Hippocampal formation (tissue), 2 donors: ENCODE measurements at regions not wholly inside any gene's neighbourhood (a gene's known extent, or its start where the extent isn't known, plus 50 kb on each side); places are given as distances from the start of the nearest gene placed in this dataset.
"Not testable (repeated sequence)": the region's sequence is repeated elsewhere in the genome, so short reads cannot be mapped to it uniquely, and the experiment has no call there.

ENCODE experiments used
- DNase-seq, 2 donors: peaks; one replicate each; lab custom pipeline; 2025; lab: John Stamatoyannopoulos, UW

DNA sequence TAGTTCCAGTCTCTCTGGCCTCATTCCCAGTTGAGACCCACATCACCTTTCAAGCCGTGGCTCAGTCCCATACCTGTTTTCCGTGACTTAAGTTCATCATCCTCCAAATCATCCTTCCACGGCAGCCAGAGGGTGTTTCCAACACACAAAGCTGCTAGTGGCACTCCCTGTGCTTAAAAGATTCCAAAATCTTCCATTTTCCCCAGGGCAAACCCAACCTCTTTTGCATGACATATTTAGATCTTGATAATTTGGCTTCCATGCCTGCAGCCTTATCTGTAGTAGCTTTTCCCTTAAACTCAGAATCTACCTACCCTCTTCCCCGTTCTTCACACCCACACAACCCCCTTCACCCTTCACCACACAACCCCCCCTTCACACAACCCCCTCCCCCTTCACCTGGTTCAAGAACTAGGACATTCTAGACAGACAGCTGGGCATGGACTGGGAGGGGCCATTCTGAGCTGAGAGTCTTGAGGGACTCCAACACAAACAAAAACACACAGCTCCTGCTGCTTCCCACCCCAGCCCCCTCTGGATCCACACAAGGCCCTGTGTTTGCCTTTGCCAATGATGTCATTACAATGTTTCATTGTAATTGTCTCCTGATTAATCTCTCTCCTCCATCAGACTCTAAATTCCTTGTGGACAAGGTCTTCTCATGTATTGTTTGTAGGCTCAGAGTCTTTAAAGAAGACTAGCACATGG is 268.2 kb downstream of the SH3GL2 start:
- no peak for DNase-seq

DNA sequence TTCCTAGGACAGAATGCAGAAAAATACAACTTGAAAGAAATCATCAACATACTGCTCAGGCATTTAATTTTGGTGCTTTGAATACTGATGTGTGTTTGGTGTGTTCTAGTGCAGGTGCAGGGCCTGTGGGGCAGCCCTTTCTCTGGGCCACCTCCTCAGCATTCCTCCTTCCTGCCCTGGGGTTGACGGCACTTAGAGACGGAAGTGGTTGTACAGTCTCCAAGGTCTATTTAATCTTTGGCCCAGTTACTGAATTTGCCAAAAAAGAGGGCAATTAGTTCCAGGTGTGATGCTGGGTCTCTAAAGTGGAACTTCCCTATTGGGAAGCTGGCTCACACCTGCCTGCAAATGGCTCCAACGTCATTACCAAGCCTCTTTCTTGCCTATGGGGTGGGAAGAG is 269.0 kb downstream of the SH3GL2 start:
- no peak for DNase-seq

DNA sequence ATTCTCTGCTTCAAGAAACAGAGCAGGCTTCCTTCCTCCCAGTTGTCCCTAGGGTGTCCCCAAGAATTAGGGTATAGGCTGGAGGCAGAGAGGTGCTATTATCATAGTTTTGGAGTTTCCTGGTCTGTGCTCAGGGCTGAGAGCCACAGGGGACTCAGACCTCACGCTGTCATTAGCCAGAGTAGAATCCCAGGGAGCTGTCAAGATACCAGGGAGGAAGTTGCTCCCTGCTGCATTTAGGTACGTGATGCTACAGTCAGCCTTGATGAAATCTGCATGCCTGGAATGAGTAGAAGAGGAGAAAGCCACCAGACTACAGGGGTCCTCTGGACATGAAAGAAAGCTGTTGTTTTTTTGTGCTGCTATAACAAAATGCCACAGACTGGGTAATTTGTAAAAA is 273.2 kb downstream of the SH3GL2 start:
- no peak for DNase-seq

DNA sequence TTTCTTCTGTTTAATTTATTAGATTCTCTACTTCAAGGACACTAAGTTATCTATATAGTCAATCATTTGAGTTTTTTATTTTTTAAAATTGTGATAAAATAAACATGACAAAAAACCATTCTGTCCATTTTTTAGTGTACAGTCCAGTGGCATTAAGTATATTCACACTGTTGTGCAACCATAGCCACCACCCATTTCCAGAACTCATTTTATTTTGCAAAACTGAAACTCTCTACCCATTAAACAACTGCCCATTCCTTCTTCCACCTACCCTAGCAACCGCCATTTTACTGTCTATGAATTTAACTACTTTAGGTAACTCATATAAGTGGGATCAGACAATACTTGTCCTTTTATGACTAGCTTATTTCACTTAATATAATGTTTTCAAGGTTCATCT is 275.6 kb downstream of the SH3GL2 start:
- DNase-seq: no peak

DNA sequence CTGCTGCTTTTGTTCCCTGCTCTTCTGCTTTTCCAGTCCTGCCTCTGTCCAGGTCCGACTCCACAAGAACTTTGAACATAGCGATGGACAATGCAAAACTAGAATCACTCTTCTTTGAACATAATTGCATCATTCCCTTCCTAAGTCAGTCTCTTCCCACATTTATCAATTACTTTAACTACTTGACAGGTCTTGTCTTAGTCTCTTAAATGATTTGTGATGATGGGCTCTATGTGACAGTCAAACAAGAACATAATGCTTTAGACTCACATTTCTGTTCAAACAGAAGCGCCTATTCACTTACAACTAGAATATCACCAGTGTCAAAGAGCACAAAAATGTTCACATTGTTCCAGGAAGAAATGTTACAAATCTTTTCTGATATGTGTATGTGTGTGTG is 278.1 kb downstream of the SH3GL2 start:
- DNase-seq: no peak

DNA sequence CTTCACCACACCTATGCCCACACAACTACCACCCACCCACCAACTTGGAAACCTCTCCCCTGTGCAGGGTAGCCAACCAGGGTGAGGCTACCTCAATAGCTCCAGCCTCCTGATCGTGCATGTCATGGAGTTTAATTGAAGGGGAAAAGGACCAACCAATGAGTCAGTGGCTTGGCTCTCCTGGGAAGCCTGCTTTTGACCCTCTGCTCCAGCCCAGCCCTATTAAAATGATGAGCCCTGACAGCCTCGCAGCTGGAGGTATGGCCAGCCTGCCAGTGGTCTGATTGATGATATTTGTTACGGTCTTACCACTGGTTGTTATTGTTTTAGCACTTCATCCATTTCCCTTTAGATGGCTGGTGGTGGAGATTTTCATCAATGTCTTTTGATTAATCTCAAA is 280.4 kb downstream of the SH3GL2 start:
- DNase-seq: no peak

DNA sequence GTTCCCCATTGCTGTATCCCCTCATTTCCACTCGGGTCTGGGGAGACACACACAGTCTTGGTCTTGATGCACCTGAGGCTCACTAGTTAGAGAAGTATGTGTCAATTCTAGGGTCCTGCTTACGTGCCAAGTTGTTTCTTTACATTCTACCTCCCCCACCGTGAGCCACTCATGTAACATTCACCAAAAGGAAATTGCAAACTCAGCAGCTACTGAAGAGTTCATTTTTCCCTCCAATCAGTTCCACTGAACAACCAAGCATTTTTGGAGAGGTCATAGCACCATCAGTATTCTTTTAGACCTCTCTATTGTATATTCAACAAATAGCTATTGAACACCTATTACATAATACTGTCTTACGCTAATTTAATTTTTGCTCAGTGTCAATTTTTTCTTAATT is 281.1 kb downstream of the SH3GL2 start:
- no peak for DNase-seq

DNA sequence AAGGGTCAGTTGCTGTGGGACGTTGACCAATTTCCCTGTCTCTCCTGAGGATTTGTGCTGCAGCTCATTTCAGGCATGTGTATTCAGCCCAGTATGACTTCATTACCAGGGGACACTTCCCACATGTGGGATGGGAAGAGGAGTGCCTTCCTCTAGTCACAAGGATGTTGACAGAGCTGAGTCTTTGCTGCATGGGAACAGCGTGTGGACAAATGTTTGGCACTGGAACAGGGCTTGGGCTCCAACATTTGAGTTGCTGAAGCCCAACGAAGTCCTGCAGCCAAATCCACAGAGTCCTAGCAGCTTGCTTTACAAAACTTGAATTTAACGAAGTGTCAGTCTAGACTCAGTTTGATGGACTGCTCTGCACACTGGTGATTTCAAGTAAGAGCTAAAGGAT is 283.2 kb downstream of the SH3GL2 start:
- no peak for DNase-seq

DNA sequence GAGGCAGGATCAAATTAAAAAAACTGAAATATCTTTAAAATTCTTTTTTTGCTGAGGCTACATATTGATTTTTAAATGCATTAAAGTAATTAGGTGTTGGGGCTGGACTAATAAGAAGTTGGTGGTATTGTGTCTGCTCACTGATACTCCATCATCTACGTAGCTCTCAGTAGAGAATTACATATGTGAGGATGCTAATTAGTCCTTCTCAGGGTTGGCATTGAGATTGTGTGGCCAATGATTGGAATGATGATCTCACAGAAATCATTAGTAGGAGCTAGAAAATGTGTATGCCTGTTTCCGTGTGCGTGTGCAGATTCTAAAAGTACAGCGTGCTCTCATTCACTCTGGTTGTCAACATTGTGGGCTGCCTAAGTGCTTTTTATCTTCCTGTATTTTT is 283.8 kb downstream of the SH3GL2 start:
- DNase-seq: no peak

DNA sequence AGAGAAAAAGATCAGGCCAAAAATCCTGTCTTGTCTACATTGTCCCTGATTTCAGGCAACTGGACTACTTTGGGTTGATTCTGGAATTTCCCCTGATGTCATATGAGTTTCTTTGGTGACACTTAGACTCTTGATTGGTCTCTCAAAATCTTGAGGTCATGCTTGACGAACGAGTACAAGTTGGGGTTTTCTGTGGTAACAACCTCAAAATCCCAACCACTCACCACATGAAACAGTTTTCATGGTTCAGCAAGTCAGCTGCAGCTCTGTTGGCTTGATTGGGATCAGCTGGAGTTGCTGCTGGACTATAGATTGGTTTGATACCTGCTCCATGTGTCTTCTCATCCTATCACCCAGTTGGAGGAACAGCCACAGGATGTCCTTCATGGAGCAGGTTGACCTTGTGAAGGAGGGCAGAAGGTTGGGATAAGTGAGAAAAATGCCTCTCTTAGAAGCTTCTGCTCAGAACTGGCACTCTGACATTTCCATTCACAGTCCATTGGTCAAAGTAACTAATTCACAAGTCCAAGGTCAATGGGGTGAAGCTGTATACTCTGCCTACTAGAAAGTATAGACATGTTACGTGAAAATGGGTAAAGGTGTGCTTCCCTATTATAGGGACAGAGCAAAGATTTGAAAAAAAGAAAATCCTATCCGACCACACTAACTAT is 284.5 kb downstream of the SH3GL2 start:
- no peak for DNase-seq

DNA sequence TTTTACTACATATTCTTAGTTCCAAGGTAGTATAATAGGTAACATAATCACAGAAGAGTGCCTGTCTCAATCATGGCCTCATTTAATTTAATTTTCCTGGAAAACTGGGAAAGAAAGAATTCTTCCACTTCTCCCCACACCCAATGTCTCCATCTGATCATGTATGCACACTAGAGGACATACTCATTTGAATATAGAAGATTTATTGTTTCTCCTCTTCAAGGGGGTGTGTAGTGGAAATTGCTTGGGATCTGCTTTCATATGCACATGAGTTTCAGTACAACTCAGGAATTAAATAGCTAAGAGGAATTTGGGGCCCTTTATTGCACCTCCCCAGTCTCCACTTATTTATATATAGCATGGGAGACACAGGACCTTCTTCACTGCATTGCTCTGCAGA is 285.1 kb downstream of the SH3GL2 start:
- DNase-seq: no peak

DNA sequence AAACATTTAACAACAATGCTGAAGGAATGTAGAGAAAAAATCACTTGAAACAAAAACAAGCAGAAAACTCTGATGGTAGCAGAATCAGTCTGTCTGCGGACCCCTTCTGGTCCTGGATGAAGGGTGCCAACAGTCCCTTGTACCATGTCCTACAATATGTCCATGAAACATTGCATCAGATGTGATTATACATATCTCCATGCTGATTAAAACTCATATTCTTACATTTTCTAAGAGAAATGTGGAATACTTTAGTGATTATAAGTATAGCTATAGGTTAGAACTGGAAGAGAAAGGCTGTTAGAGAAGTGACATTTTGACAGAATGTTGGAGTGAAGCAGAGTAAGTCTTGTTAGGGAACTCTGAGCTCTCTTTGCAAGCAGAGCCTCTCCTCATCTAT is 286.1 kb downstream of the SH3GL2 start:
- DNase-seq: no peak

DNA sequence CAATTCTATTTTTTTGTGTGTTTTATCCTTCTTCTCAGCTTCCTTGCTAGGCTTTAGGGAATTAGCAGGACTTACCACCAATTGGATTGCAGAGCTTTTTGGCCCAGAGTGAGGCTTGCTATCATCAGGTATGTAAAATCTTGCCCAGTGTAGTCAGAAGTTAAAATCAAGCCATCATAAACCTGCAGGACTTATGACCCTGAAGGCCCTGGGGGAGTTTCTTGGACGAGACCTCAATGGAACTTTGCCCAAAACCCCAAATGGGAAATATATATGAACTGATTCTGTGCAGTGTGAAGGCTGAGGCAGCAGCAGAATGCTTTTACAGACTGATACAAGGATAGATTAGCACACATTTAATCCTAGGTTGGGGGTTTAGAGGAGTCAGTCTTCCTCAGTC is 287.0 kb downstream of the SH3GL2 start:
- DNase-seq: no peak

DNA sequence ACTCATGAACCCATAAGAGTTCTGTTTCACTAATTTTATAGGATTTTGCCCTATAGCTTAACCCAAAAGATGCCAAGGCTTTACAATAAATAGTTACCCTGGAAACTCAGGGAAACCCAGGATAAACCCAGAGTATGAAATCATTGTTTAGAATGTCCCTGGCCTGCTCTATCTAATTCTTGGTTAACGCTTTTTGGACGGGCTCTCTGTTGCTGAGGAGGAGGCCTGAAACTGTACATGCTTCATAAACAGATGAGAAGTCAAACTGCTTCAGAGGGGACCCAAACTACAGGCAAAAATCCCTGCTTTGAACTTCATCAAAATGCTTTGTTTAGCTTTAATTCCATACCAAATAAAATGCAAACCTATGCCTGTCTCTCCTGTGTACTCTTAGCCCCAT is 291.9 kb downstream of the SH3GL2 start:
- no peak for DNase-seq

DNA sequence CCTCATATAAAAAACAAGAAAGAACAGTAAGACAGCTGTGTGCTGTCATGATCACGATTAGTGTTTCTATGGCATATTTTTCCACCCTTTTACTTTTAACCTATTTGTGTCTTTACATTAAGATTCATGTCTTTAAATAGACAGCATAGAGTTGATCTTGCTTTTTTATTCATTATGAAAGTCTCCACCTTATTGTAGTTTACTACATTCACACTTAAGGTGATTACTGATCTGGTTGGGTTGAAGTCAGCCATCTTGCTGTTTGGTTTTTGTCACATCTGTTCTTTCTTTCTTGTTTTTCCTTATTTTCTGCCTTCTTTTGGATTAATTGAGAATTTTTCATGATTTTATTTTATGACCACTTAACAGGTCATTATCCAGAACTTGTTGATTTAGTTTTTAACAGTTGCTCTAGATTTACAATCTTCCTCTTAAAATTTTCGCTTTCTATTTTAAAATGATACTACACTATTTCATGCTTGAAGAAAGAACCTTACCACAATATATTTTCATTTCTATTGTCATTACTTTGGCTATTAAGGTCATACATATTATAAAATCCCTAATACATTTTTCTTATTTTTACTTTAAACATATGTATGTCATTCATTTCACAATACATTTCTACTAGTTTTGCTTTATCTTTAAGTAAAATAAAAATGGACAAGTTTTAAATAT is 292.5 kb downstream of the SH3GL2 start:
- DNase-seq: no peak

DNA sequence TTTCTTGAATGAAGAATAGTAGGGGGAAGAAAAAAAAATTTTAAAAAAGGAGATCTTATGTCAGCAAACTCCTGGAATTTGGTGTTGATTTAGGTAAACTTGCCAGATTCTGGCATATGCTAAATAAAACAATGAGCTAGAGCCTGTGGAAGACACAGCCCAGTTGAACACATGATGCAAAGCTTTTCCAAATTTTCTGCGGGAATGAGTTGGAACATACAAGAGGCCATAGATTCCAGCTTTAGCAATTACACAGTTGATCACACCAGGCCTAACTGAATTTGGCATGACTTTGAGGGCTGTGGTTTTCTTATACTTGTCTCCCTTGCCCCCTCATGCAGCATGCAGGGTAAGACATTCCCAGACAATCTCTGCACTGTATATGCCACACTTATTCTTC is 297.0 kb downstream of the SH3GL2 start:
- no peak for DNase-seq

DNA sequence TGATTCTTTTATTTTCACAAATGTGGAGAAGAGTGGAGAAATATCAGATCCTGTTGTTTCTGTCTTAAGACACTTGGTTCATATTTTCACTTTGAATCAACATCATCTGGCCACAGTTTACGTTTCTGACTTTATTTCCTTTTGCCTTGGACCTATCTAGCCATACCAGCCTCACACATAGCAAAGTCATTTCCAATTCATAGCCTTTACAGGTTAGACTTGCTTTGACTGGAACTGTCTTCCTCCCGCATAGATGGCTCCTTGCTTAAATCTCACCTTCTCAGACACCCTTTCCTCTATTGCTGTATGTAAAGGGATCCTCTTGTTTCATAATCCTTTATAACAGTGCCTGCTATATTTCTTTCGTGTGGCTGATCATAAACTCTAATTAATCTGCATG is 297.8 kb downstream of the SH3GL2 start:
- no peak for DNase-seq

DNA sequence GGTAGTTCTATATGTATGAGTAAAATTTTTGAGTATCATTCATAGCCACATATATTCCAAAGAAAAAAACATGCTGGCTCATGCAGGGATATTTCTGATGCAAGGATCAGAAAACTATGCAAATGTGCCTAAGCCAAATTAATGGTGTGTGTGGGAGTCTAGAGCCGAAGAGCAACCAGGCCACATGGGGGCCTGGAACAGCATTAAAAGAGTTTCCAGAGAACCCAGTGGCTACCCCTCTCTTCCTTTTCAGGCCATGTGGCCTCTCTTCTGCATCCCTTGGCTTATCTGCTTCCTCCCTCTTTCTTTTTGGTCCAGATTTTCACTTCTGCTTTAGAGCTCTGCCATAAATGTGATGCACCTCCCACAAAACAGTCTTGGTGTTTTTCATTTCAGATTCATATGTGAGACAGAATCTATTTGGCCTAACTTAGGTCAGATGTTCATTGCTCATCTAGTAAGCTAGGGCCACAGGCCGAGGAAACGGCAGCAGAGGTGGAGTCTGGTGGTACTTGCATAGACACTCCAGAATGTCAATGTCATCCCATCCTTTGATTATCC is 300.0 kb downstream of the SH3GL2 start:
- no peak for DNase-seq

DNA sequence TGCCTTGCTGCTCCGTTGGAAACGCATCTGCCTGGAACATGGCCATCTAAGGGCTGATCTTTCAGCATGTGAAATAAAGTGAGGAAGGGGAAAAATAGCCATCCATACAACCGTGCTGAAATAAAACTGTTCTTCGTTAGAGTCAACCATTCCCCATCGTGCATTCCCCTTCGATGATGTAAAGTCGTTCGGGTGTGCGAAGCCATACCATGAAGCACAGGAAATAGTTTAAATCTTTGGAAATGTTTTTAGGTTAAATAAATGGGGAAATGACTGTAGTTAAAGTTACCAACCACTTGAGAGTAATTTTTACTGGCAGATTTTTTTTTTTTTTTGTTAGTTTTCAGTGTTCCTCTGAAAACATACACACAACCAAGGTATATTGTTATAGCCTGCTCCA is 302.5 kb downstream of the SH3GL2 start:
- DNase-seq: no peak

DNA sequence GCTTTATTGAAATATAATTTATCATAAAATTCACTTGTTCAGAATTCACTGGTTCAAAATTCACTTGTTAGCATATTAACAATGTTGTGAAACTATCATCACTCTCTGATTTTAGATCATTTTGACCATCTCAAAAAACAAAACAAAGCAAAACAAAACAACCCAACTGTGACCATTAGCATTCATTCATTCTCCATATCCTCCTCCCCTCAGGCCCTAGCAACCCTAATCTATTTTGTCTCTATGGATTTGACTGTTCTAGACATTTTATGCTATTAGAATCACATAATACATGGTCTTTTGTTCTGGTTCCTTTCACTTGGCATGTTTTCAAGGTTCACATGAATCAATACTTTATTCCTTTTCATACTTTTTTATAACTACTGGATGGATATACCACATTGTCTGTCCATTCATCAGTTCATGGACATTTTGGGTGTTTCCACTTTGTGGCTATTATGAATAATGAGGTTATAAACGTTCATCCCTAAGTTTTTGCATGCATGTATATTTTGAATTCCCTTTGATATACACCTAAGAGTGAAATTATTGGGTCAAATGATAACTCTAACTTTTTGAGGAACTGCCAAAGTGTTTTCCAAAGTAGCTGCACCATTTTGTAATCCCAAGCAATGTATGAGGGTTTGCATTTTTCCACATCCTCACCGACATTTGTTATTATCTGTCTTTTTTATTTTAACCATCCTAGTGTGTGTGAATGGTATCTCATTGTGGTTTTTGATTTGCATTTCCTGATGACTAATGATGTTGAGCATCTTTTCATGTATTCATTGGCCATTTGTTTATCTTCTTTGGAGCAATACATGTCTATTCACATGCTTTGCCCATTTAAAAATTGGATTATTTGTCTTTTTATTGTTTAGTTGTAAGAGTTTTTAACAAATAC is 304.1 kb downstream of the SH3GL2 start:
- no peak for DNase-seq

DNA sequence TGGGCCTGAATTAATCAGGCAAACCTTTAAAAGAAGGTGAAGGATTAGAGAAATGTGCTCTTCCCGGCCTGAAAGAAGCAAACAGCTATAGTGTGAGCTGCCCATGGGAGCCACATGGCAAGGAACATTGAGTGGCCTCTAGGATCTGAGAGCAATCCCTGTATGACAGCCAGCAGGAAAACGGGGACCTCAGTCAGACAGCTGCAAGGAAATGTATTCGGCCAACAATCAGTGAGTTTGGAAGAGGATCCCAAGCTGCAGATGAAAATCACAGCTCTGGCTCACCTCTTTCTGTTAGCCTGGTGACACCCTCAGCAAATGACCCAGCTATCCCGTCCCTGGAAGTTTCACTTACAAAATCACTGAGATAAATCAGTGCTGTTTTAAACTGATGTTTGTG is 309.2 kb downstream of the SH3GL2 start:
- no peak for DNase-seq

DNA sequence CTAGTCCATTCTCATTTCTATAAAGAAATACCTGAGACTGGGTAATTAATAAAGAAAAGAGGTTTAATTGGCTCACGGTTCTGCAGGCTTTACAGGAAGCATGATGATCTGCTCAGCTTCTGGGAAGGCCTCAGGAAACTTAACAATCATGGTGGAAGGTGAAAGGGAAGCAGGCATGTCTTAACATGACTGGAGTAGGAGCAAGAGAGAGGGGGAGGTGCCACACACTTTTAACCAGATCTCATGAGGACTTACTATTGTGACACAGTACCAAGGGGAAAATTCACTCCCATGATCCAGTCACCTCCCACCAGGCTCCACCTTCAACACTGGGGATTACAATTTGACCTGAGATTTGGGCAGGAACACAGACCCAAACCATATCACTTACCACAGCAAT is 310.1 kb downstream of the SH3GL2 start:
- not testable (repeated sequence) for DNase-seq
